HCT116 (cell line): ENCODE measurements at regions not wholly inside any gene's neighbourhood (a gene's known extent, or its start where the extent isn't known, plus 50 kb on each side); places are given as distances from the start of the nearest gene placed in this dataset.

Experiments
- EGR1 ChIP-seq: IDR thresholded peaks from 2 replicates; pipeline ENCODE4 v1.6.1; 2012; ENCODE audit warnings: low read depth
- EZH2 ChIP-seq: fragments of 200-600 bp; sonication (generic); IDR thresholded peaks from 2 replicates; pipeline ENCODE4 v1.6.1; 2017; ENCODE audit warnings: antibody characterized with exemption, mixed run types
- EZH2phosphoT487 ChIP-seq: fragments of 200-600 bp; IDR thresholded peaks from 2 replicates; pipeline ENCODE4 v1.6.1; 2018; ENCODE audit warnings: antibody characterized with exemption, borderline replicate concordance
- MAX ChIP-seq: IDR thresholded peaks from 2 replicates; pipeline ENCODE4 v1.6.1; 2012
- POLR2A ChIP-seq: IDR thresholded peaks from 2 replicates; pipeline ENCODE4 v1.7.0; 2011; ENCODE audit warnings: borderline replicate concordance; ENCODE audit not compliant: insufficient read depth, insufficient read length; ENCODE audit errors: extremely low read depth
- SP1 ChIP-seq: IDR thresholded peaks from 2 replicates; pipeline ENCODE4 v1.6.1; 2012; ENCODE audit warnings: low read depth
- YY1 ChIP-seq: IDR thresholded peaks from 2 replicates; pipeline ENCODE4 v1.6.1; 2011; ENCODE audit warnings: low read length, low read depth, moderate library complexity, mild to moderate bottlenecking; ENCODE audit not compliant: insufficient replicate concordance; ENCODE audit errors: extremely low read depth
- ZBTB33 ChIP-seq: IDR thresholded peaks from 2 replicates; pipeline ENCODE4 v1.6.1; 2011; ENCODE audit warnings: mild to moderate bottlenecking, low read length, moderate library complexity; ENCODE audit not compliant: insufficient replicate concordance; ENCODE audit errors: extremely low read depth
- ZNF274 ChIP-seq: fragments of 200-500 bp; sonication (Bioruptor generic); IDR thresholded peaks from 2 replicates; pipeline ENCODE4 v1.6.1; 2014; ENCODE audit warnings: mild to moderate bottlenecking, low read depth, low read length, inconsistent platforms
- TF ChIP-seq, protein P1 (sequence below), 3 experiments: fragments of 200-600 bp in 1 of 3; sonication (generic) in 1 of 3; IDR thresholded peaks in 2 of 3; conservative IDR thresholded peaks in 1 of 3; 2 replicates each; pipeline ENCODE4 v1.5.1; 2012 to 2017; ENCODE audit warnings: low read depth in 2 of 3, low read length in 2 of 3, antibody characterized with exemption in 1 of 3, borderline replicate concordance in 1 of 3, control low read depth in 1 of 3, mild to moderate bottlenecking in 1 of 3, mixed read lengths in 1 of 3, mixed run types in 1 of 3, moderate library complexity in 1 of 3; ENCODE audit not compliant: insufficient read depth in 1 of 3

DNA sequence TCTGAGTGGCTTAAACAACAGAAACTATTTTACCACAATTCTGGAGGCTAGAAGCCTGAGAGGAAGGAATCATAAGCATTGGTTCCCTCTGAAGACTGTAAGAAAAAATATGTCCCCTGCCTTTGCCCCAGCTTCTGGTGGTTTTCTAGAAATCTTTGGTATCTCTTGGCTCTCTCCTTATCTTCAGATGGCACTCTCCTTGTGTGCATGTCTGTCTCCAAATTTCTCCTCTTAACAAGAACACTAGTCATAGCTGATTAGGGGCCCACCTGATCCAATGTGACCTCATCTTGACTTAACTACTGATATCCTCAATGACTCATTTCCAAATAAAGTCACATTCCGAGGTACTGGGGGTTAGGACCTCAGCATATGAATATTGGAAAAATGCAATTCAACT, 635.0 kb upstream of the NR3C2 start:
- TF ChIP-seq EZH2 (no peak), EGR1 (no peak), ZNF274 (no peak), SP1 (no peak), ZBTB33 (no peak), MAX (no peak), POLR2A (no peak), YY1 (no peak), EZH2phosphoT487 (no peak)
- TF ChIP-seq, protein P1, sequence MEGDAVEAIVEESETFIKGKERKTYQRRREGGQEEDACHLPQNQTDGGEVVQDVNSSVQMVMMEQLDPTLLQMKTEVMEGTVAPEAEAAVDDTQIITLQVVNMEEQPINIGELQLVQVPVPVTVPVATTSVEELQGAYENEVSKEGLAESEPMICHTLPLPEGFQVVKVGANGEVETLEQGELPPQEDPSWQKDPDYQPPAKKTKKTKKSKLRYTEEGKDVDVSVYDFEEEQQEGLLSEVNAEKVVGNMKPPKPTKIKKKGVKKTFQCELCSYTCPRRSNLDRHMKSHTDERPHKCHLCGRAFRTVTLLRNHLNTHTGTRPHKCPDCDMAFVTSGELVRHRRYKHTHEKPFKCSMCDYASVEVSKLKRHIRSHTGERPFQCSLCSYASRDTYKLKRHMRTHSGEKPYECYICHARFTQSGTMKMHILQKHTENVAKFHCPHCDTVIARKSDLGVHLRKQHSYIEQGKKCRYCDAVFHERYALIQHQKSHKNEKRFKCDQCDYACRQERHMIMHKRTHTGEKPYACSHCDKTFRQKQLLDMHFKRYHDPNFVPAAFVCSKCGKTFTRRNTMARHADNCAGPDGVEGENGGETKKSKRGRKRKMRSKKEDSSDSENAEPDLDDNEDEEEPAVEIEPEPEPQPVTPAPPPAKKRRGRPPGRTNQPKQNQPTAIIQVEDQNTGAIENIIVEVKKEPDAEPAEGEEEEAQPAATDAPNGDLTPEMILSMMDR (IDR thresholded peaks at IDR 0.05 in 2 of 3, conservative IDR thresholded peaks at IDR 0.05 in 1 of 3; ENCODE audit: borderline replicate concordance in 1 of 3, insufficient read depth in 1 of 3, low read depth in 2 of 3, low read length in 2 of 3), result no peak
